Keratinocyte (primary cell): ENCODE measurements at regions not wholly inside any gene's neighbourhood (a gene's known extent, or its start where the extent isn't known, plus 50 kb on each side); places are given as distances from the start of the nearest gene placed in this dataset.

Experiments
- DNase-seq: peaks from one replicate; pipeline ENCODE4 v3.0.0-alpha.2; 2011; ENCODE audit warnings: low read depth, missing footprints, low spot score
- FAIRE-seq: peaks from 2 replicates; lab custom pipeline; 2011; peaks lifted over from hg19 to GRCh38; lab: Jason Lieb, UNC
- H2AFZ ChIP-seq: 2 replicates; pipeline ENCODE4 v1.6.0; 2012; ENCODE audit warnings: low read length, control low read depth, inconsistent platforms; ENCODE audit not compliant: control insufficient read depth
- H3K27ac ChIP-seq: 2 replicates; pipeline ENCODE4 v1.5.1; 2011; ENCODE audit warnings: low read length; ENCODE audit not compliant: control insufficient read depth, insufficient read depth
- H3K27me3 ChIP-seq: 3 replicates; pipeline ENCODE4 v1.6.0; 2011; ENCODE audit warnings: low read length; ENCODE audit not compliant: control insufficient read depth, insufficient read depth; ENCODE audit errors: extremely low read depth
- H3K36me3 ChIP-seq, 2 experiments: 2 replicates in 1 of 2; 3 replicates in 1 of 2; pipeline ENCODE4 v1.5.1; 2011; ENCODE audit warnings: low read length in 2 of 2, mild to moderate bottlenecking in 1 of 2; ENCODE audit not compliant: control insufficient read depth in 2 of 2, insufficient read depth in 2 of 2; ENCODE audit errors: extremely low read depth in 1 of 2
- H3K4me1 ChIP-seq: 3 replicates; pipeline ENCODE4 v1.5.1; 2011; ENCODE audit warnings: low read length; ENCODE audit not compliant: control insufficient read depth, insufficient read depth; ENCODE audit errors: extremely low read depth
- H3K4me2 ChIP-seq: 3 replicates; pipeline ENCODE4 v1.6.0; 2011; ENCODE audit warnings: low read depth, low read length; ENCODE audit not compliant: control insufficient read depth, insufficient read depth; ENCODE audit errors: extremely low read depth
- H3K4me3 ChIP-seq, 3 experiments: fragments of 200-600 bp in 1 of 3; sonication (generic) in 1 of 3; 2 replicates in 2 of 3; 3 replicates in 1 of 3; pipeline ENCODE4 v1.5.1; 2011 to 2016; ENCODE audit warnings: low read length in 3 of 3, mild to moderate bottlenecking in 3 of 3, control low read depth in 2 of 3, inconsistent platforms in 1 of 3, low read depth in 1 of 3, mixed read lengths in 1 of 3, mixed run types in 1 of 3, moderate library complexity in 1 of 3; ENCODE audit not compliant: control insufficient read depth in 2 of 3, insufficient read depth in 2 of 3; ENCODE audit errors: extremely low read depth in 1 of 3
- H3K79me2 ChIP-seq: 2 replicates; pipeline ENCODE4 v1.6.0; 2012; ENCODE audit warnings: low read length; ENCODE audit not compliant: control insufficient read depth, insufficient read depth
- H3K9ac ChIP-seq: 3 replicates; pipeline ENCODE4 v1.6.0; 2011; ENCODE audit warnings: low read length; ENCODE audit not compliant: control insufficient read depth, insufficient read depth; ENCODE audit errors: extremely low read depth
- H3K9me1 ChIP-seq: 3 replicates; pipeline ENCODE4 v1.6.0; 2011; ENCODE audit warnings: low read length; ENCODE audit not compliant: control insufficient read depth, insufficient read depth; ENCODE audit errors: extremely low read depth
- H3K9me3 ChIP-seq: 2 replicates; pipeline ENCODE4 v1.5.1; 2012; ENCODE audit warnings: low read depth, low read length; ENCODE audit not compliant: control insufficient read depth
- H4K20me1 ChIP-seq: 3 replicates; pipeline ENCODE4 v1.6.0; 2011; ENCODE audit warnings: low read length; ENCODE audit not compliant: control insufficient read depth, insufficient read depth; ENCODE audit errors: extremely low read depth
- EZH2 ChIP-seq: IDR thresholded peaks from one replicate; pipeline ENCODE4 v1.6.1; 2012; ENCODE audit warnings: inconsistent platforms, mild to moderate bottlenecking, low read length, moderate library complexity
- dilution Hi-C: fragments of 300-500 bp; cut with MboI; formaldehyde crosslinking; loops from one replicate; pipeline ENCODE4 v1.7.0; 2020; ENCODE audit warnings: low sequenced_read_pairs; ENCODE audit not compliant: extremely low pct_ligation_motif_present
- TF ChIP-seq, protein P1 (sequence below), 3 experiments: IDR thresholded peaks in 1 of 3; conservative IDR thresholded peaks in 1 of 3; optimal IDR thresholded peaks in 1 of 3; 2 replicates in 2 of 3; 3 replicates in 1 of 3; pipeline versions ENCODE3 to v1.5.1; 2011; ENCODE audit warnings: low read length in 3 of 3, mild to moderate bottlenecking in 3 of 3, moderate library complexity in 2 of 3, control low read depth in 1 of 3, inconsistent platforms in 1 of 3; ENCODE audit not compliant: insufficient read depth in 2 of 3; ENCODE audit errors: extremely low read depth in 1 of 3

DNA sequence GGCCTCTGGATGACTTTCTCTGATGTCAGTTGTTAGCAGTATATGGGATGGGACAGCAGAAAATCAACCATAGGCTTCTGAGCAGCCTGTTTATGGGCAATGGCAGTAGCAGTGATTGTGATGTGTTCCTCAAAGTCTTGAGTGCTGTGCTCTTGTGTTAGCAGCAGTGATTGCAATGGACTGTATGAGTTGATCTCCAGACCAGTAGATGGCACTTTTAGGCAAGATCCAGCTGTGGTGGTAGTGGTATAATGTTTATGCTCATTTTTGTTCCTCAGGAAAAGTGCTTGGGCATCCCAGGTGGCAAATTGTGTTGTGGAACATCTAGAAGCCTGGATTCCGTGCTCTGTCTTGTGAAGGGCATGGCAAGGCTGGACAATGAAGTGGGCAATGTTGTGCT is 181.6 kb upstream of the SYNCRIP start:
- H3K79me2 ChIP-seq = no peaks in the 10 kb centered on the region
- dilution Hi-C loops = no loop called here
- no peaks in the 10 kb centered on the region for H3K4me1 ChIP-seq
- H3K4me3 ChIP-seq = no peak overlapping the region
- no peak overlapping the region for H3K9ac ChIP-seq
- no peak overlapping the region for H3K4me2 ChIP-seq
- H2AFZ ChIP-seq = no peak overlapping the region
- FAIRE-seq (no peak), DNase-seq (no peak)
- H3K9me3 ChIP-seq = no peaks in the 10 kb centered on the region
- no peaks in the 10 kb centered on the region for H3K9me1 ChIP-seq
- TF ChIP-seq, protein P1, sequence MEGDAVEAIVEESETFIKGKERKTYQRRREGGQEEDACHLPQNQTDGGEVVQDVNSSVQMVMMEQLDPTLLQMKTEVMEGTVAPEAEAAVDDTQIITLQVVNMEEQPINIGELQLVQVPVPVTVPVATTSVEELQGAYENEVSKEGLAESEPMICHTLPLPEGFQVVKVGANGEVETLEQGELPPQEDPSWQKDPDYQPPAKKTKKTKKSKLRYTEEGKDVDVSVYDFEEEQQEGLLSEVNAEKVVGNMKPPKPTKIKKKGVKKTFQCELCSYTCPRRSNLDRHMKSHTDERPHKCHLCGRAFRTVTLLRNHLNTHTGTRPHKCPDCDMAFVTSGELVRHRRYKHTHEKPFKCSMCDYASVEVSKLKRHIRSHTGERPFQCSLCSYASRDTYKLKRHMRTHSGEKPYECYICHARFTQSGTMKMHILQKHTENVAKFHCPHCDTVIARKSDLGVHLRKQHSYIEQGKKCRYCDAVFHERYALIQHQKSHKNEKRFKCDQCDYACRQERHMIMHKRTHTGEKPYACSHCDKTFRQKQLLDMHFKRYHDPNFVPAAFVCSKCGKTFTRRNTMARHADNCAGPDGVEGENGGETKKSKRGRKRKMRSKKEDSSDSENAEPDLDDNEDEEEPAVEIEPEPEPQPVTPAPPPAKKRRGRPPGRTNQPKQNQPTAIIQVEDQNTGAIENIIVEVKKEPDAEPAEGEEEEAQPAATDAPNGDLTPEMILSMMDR (optimal IDR thresholded peaks at IDR 0.05 in 1 of 3, IDR thresholded peaks at IDR 0.05 in 1 of 3, conservative IDR thresholded peaks at IDR 0.05 in 1 of 3; ENCODE audit: extremely low read depth in 1 of 3, insufficient read depth in 2 of 3, low read length in 3 of 3) = peak in 1 of 3 experiments; percentile 13
- no peak for TF ChIP-seq EZH2
- H3K27ac ChIP-seq = no peak overlapping the region
- H3K27me3 ChIP-seq = no peaks in the 10 kb centered on the region
- no peaks in the 10 kb centered on the region for H3K36me3 ChIP-seq
- no peaks in the 10 kb centered on the region for H4K20me1 ChIP-seq

DNA sequence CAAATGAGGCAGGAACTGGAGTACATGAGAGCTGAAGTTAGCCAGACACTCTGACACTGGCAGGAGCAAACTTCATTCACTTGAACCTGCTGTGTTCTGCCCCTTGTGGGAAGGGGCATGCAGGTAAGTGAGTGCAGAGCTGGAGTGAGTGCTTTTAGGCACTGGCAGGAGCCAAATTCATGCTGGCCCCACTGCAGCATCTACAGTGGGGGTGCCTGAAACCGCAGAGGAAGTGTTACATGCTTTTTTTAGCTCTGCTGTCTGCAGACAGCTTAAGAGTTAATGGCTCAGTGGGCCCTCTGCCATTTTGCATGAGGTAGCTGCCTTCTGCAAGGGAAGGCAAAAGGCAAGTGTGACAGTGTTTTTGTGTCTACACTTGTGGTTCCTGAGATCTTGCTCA is 167.9 kb upstream of the SYNCRIP start:
- H3K4me2 ChIP-seq = no peak overlapping the region
- no peak for TF ChIP-seq EZH2
- TF ChIP-seq, protein P1 (optimal IDR thresholded peaks at IDR 0.05 in 1 of 3, IDR thresholded peaks at IDR 0.05 in 1 of 3, conservative IDR thresholded peaks at IDR 0.05 in 1 of 3; ENCODE audit: extremely low read depth in 1 of 3, insufficient read depth in 2 of 3, low read length in 3 of 3) = no peak
- H3K9me3 ChIP-seq = no peaks in the 10 kb centered on the region
- H4K20me1 ChIP-seq = no peaks in the 10 kb centered on the region
- no peak overlapping the region for H3K27ac ChIP-seq
- no peaks in the 10 kb centered on the region for H3K4me1 ChIP-seq
- H3K27me3 ChIP-seq = no peaks in the 10 kb centered on the region
- dilution Hi-C loops = no loop called here
- no peak for FAIRE-seq
- no peak overlapping the region for H2AFZ ChIP-seq
- no peaks in the 10 kb centered on the region for H3K36me3 ChIP-seq
- no peaks in the 10 kb centered on the region for H3K79me2 ChIP-seq
- H3K9me1 ChIP-seq = no peaks in the 10 kb centered on the region
- no peak overlapping the region for H3K9ac ChIP-seq
- H3K4me3 ChIP-seq = no peak overlapping the region
- no peak for DNase-seq
